ENCODE measurements at regions not wholly inside any gene's neighbourhood (a gene's known extent, or its start where the extent isn't known, plus 50 kb on each side); places are given as distances from the start of the nearest gene placed in this dataset.

DNA sequence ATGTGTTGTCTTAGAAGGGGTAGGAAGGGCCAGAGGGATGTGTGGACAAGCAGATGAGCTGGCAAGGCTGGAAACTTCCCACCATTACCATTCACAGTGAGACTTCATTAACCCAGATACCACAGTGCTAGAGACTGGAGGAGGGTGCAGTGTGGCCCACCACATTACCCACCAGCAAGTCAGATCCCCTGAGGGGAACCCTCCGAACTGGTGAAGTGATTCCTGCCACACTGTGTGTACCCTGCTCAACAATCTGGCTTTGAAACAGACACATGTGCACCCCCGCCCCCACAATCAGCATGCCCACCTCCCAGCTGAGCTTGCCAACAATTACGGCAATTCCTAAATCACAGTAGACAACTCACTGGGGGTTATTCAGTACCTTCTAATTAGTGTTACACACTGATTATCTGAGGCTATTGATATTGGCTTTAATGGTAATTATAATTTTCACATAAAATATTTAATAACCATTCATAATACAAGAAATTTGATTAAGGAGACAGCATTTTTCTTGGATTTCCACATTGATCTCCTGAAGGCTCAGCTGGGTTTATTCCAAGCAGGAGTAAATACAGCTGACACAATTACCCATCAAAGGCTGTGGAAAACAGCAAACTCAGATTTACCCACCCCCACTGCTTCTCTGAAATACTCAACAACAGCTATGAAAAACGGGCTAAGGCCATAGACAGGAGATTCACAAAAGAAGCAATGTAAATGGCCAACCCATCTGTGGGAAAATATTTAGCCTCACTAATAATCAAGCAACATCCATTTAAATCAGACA lies 169.3 kb upstream of the FSTL4 start:
- no peak for DNase-seq
- no peaks in the 10 kb centered on the region for H3K9me3 ChIP-seq
- no peak overlapping the region for H3K4me3 ChIP-seq
- H3K27me3 ChIP-seq, result no peaks in the 10 kb centered on the region
- no peaks in the 10 kb centered on the region for H3K36me3 ChIP-seq

DNA sequence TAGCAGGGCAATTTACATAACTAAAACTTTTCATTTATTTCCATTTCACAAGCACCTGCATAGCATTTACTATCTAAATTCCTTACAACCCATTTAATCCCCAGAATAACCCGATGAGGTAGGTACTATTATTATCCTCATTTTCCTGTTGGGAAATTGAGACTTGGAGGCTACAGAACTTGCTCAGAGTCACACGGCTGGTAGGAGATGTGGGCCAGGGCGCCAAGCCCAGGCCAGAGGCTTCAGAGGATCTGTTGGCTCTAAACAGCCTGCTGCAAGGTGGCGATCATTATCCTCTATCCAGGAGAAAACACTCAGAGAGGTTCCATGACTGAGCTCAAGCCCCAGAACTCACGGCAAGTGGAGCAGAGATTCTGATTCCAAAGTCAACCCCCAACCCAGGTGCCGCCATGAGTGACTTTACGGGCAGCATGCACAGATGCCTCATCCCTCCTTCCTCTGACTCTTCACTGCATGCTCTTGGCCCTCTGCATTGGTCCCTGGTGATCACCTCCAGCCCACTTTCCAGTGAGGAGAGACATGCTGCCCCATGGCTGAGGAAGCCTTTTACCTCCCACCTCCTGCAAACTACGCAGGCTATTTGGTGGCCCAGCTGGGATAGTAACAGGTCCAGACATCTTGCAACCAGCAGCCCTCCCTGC lies 168.4 kb upstream of the FSTL4 start:
- Histone ChIP-seq H3K9me3 (no peaks in the 10 kb centered on the region), H3K36me3 (no peaks in the 10 kb centered on the region), H3K27me3 (no peaks in the 10 kb centered on the region), H3K4me3 (no peak overlapping the region)
- DNase-seq, result no peak

DNA sequence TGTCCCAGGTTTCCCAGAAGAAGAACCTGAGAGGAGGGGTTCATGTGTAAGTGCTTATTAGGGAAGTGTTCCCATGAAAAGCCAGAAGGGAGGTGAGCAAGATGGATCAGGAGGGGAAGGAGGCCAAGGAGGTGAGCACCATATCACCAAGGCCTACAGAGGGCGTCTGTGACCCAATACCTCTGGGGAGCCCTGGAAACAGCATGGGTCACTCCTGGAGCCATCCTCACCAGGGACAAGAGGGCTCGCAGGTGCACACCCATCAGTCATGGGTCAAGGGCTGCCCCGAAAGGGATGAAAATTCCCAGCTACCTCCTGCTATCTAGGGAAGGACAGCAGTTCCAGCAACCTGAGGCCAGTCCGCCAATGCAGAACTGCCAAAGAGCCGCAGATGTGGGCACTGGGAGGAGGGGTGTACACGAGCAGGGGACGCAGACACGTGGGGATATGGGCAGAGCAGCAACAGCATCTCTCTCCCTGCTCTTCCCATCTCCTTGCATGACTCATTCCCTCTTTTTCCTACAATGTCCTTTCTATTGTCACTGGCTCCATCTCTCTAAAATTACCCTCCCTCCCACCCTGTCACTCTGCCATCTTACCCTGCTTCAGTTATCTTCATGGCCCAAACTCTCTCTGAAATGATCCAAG lies 167.6 kb upstream of the FSTL4 start:
- H3K9me3 ChIP-seq, result no peaks in the 10 kb centered on the region
- no peaks in the 10 kb centered on the region for H3K36me3 ChIP-seq
- H3K27me3 ChIP-seq, result no peaks in the 10 kb centered on the region
- H3K4me3 ChIP-seq, result no peak overlapping the region
- DNase-seq, result no peak

DNA sequence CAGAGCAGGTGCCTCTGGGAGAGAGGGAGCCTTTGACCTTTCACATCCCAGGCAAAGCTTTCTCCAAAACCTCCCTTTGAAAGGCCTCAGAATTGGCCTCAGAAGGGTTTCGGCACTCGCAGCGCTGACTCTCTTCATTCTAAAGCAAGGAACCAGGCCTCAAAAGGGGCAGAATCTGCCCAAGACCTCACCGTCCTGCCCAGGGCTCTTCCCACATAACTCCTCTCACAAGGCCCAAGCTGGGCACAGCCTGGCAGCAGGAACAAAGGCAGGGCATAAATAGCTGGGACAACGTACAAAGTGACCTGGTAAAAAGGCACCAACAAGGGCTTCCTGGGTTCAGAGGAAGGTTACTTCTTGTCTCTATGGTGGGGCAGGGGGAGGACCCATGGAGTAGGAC lies 166.3 kb upstream of the FSTL4 start:
- Histone ChIP-seq H3K36me3 (no peaks in the 10 kb centered on the region), H3K9me3 (no peaks in the 10 kb centered on the region), H3K4me3 (no peak overlapping the region), H3K27me3 (0 out of 2 replicates have a peak, but pooled peaks cover 2% of the 10 kb centered on the region)
- DNase-seq, result no peak

DNA sequence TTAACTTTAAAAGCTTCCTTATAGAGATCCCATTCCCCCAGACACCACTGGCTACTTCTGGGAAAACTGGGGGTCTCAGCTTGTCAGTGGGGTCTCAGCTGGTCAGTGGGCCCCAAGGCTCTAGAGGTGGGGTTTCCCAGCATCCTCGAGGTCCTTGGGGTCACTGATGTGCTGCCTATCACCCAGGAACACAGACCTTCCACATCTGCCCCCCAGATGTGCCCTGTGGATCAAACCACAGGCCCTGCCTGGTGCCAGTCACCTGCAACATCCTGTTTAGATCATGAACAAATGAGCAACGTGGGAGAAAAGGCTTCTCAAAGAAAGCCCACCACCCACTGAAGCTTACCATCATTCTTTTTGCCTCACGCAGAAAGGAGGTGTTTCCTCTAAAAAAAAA lies 165.6 kb upstream of the FSTL4 start:
- Histone ChIP-seq H3K4me3 (no peak overlapping the region), H3K27me3 (0 out of 2 replicates have a peak, but pooled peaks cover 3% of the 10 kb centered on the region), H3K9me3 (no peaks in the 10 kb centered on the region), H3K36me3 (no peaks in the 10 kb centered on the region)
- no peak for DNase-seq

DNA sequence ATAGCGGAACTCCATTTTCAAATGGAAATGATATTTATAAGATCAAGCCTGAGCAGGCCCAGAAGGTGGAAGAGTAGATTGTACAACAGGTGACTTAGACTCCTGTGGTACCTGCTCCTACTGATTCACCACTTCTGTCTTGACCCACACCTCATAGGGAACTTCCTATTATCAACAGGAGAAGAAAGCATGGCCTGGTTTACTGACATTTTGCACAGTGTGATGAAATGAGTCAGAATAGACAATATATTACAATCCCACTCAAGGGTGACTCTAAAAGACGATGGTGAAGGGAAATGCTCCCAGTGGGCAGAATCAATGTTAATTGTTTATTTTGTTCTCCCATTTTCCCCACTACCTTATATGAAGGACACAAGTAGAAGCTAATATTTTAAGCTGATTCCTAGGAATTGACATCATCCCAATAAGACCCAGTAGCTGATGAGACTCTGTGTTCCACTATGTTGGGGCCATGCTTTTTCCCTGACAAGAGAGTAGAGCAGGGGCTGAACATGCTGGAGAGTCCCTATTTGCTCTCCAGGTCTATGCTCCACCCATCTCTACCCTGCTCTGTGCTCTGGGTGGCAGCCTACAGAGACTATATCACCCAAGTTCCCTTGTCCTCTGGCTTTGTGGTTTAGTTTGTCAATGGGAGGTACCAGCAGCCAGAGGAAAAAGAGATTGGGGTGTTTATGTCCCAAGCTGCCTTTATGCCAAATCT lies 163.4 kb upstream of the FSTL4 start:
- no peak overlapping the region for H3K4me3 ChIP-seq
- H3K27me3 ChIP-seq, result peaks cover 6% of the 10 kb centered on the region
- no peak for DNase-seq
- no peaks in the 10 kb centered on the region for H3K36me3 ChIP-seq
- H3K9me3 ChIP-seq, result no peaks in the 10 kb centered on the region; the same call in 1 of the 2 replicates

DNA sequence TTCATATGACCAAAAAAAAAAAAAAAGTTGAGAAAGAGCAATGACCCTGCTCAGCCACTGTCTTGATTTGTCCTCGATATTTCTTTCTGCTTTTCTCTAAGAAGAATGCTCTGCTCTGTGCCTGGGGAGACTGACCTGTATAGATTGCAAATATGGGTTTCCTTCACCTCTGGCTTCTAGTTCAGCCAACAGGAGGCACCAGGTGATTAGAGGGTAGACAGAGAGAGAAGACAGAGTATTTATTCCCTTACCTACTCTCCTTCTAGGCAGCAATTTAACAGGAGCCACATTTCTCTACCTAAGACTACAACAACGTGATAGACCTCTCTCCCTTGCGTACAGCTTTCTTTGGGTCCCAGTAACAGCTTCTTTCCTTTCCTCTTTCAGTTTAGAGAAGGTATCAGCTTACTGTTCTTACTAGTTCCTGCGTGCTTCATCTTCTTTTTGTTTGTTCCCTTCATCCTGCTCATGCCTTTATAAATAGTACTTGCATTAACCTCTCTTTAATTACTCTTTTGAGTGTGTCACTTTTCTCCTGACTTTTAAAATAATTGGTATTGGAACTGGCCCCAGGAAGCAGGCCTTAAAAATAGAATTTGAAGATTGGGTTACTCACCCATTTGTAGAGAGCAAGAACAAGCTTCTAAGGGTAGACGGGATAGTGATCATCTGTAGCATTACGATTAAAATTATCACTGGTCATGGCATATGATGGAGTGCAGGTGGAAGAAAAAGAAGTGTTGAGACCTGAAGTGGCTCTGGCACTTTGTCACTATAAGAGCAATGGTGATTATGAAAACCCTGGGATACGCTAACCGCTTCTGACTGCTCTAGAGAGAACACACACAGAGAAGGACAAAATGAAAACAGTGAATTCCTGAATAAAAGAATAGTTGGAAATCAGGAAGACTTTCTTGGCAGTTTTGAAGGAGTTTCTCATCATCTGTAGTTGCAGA lies 161.2 kb upstream of the FSTL4 start:
- H3K36me3 ChIP-seq, result no peaks in the 10 kb centered on the region
- peaks cover 4% of the 10 kb centered on the region; the same call in 1 of the 2 replicates for H3K9me3 ChIP-seq
- peaks cover 14% of the 10 kb centered on the region for H3K27me3 ChIP-seq
- no peak overlapping the region for H3K4me3 ChIP-seq
- DNase-seq, result no peak

DNA sequence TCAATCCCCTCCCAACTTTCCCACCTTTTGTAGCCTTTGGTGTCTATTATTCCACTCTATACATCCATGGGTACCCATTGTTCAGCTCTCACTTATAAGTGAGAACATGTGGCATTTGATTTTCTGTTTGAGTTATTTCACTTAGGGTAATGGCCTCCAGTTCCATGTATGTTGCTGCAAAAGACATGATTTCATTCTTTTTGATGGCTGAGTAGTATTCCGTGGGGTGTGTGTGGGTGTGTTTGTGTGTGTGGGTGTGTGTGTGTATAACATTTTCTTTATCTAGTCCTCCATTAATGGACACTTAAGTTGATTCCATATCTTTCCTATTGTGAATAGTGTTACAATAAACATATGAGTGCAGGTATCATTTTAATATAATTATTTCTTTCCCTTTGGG lies 157.5 kb upstream of the FSTL4 start:
- peaks cover 4% of the 10 kb centered on the region; the same call in 1 of the 2 replicates for H3K9me3 ChIP-seq
- H3K4me3 ChIP-seq, result no peak overlapping the region
- peaks cover 22% of the 10 kb centered on the region for H3K27me3 ChIP-seq
- DNase-seq, result no peak
- no peaks in the 10 kb centered on the region for H3K36me3 ChIP-seq

DNA sequence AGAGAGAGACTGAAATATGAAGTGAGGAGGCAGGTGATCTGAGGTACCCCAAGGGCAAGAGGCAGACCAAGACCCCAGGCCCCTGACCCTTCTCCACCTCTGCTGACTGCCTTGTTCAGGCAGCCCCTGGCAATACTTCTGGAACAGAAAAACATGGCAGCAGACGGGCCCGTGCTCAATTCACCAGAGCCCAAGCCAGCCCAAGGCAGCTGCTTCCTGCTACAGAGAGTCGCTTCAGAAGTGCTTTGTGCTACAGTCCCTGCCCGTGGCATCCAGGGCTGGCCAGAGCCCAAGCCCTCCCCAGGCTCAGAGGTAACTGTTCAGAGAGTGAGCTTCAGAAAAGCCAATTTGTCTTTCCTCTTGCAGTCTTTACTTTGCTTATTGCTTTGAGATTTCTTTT lies 151.4 kb upstream of the FSTL4 start:
- Histone ChIP-seq H3K9me3 (no peaks in the 10 kb centered on the region), H3K36me3 (no peaks in the 10 kb centered on the region), H3K4me3 (no peak overlapping the region), H3K27me3 (peaks cover 13% of the 10 kb centered on the region; the same call in 1 of the 2 replicates)
- no peak for DNase-seq

DNA sequence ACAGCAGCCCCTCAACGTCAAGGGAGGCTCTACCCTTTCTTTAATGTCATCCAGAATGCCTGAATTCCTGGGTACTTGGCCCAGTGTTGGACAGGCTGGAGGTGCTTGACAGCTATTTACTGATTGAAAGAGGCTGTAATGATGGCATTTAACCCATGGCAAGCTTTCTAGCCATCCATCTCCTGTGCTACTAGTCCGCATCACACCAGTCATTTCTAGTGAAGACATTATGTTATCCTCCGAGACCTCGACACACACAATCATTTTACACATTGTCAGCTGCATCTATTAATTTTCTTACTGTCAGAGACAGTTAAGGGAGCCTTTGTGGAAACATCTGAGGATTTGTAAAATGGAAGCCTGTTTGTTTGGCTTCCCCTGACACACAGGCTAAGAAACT lies 149.3 kb upstream of the FSTL4 start:
- peaks cover 6% of the 10 kb centered on the region; the same call in 1 of the 2 replicates for H3K27me3 ChIP-seq
- H3K9me3 ChIP-seq, result no peaks in the 10 kb centered on the region
- no peak overlapping the region for H3K4me3 ChIP-seq
- no peaks in the 10 kb centered on the region for H3K36me3 ChIP-seq
- DNase-seq, result no peak

DNA sequence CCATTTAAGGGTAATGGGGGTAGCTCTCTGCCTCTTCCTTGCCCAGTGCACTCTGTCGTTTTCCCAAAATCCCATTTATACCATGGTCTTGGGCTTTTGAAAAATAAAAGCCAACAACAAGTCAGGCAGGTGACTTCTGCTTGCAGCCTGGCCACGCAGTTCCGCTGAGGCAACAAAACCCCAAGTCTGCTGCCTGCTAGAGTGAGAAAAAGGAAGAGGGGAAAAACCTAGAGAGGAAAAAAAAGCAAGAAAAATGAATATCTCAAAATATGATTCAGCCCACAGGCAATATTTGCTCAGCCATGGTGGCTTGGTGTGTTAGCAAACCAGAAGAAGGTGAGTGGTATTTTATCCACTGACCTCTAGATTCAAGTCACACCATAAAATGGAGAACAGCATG lies 148.2 kb upstream of the FSTL4 start:
- Histone ChIP-seq H3K9me3 (no peaks in the 10 kb centered on the region), H3K36me3 (no peaks in the 10 kb centered on the region), H3K27me3 (peaks cover 12% of the 10 kb centered on the region), H3K4me3 (no peak overlapping the region)
- DNase-seq, result no peak

DNA sequence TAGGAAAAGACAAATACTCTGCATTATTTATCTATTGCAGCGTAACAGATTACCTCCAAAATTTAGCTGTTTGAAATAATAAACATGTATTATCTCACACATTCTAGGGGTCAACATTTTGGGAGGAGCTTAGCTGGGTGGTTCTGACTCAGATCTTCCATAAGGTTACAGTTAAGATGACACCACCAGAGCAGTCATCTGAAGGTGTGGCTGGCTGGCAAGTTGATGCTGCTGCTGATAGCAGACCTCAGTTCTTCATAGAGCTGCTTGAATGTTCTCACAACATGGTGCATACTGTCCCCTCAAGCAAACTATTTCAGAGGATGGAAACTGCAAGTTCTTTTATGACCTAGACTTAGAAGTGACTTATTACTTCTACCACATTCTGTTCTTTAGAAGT lies 146.3 kb upstream of the FSTL4 start:
- DNase-seq, result no peak
- Histone ChIP-seq H3K9me3 (no peaks in the 10 kb centered on the region), H3K27me3 (peaks cover 18% of the 10 kb centered on the region), H3K4me3 (no peak overlapping the region), H3K36me3 (no peaks in the 10 kb centered on the region)

DNA sequence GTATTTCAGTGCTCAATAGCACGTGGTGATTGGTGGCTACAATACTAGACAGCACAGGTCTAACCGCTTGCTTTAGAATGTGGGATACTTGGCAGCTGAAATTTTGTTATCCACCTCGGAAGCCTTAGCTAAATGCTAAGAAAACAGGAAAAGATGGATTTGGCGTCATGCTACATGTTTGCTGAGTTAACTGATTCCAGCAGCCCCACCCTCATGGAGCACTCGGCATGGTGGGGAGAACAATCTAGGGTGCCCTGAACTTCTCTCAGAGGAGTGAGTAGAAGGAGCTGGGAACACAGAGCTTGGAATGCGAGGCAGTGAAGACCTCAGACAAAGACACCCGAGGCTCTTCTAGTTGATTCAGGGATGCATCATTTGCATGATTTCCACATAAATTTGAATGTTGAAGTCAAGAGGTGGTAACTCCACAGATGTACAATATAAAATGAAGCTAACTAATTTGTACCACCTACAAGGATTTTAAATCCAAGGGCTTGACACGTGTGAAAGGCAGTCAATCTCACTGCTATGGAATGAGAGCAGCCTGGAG lies 145.1 kb upstream of the FSTL4 start:
- no peaks in the 10 kb centered on the region for H3K36me3 ChIP-seq
- peaks cover 14% of the 10 kb centered on the region for H3K27me3 ChIP-seq
- no peak for DNase-seq
- no peak overlapping the region for H3K4me3 ChIP-seq
- no peaks in the 10 kb centered on the region for H3K9me3 ChIP-seq

DNA sequence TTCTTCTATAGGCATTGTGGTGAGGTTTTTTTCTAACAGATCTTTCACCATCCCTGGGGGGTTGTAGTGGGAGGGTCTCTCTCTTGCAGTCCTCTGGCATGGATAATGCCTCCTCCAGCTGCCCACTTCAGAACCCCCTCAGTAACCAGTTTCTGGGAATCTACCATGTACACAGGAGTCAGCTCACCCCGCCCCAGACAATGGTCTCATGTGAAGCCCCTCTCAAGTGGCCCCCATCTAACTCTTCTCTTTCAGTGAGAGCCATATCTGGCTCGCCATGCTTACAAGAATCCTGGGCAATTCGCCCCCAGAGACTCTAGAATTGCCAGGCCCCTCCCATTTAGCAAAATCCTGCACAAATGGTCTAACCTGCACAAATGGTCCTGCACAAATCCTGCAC lies 144.4 kb upstream of the FSTL4 start:
- no peaks in the 10 kb centered on the region for H3K9me3 ChIP-seq
- H3K27me3 ChIP-seq, result peaks cover 14% of the 10 kb centered on the region
- no peak for DNase-seq
- no peak overlapping the region for H3K4me3 ChIP-seq
- no peaks in the 10 kb centered on the region for H3K36me3 ChIP-seq

DNA sequence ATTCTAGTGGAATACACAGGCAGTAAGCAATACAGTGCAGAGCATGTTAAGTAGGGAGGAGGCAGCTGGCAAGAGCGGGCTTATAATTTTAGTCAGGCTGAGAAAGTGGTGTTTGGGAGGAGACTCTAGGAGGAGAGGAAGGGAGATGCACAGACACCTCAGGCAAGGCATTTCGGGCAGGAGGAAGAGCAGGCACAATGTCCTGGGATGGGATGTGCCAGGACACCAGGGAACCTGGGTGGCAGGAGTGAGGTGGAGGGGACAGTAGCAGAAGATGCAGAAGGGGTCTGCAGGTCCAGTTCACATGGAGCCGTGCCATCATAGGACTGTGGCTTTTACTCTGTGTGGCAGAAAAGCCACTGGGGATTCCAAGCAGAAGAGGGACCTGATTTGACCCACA lies 143.7 kb upstream of the FSTL4 start:
- peaks cover 14% of the 10 kb centered on the region for H3K27me3 ChIP-seq
- H3K4me3 ChIP-seq, result no peak overlapping the region
- H3K9me3 ChIP-seq, result no peaks in the 10 kb centered on the region
- DNase-seq, result no peak
- no peaks in the 10 kb centered on the region for H3K36me3 ChIP-seq

Data from MG63 (cell line).